NCI-H128 (cell line): ENCODE measurements at regions not wholly inside any gene's neighbourhood (a gene's known extent, or its start where the extent isn't known, plus 50 kb on each side); places are given as distances from the start of the nearest gene placed in this dataset.

Experiments
- DNase-seq: peaks from one replicate; lab custom pipeline; 2025; ENCODE audit not compliant: unreplicated experiment; lab: John Stamatoyannopoulos, UW

DNA sequence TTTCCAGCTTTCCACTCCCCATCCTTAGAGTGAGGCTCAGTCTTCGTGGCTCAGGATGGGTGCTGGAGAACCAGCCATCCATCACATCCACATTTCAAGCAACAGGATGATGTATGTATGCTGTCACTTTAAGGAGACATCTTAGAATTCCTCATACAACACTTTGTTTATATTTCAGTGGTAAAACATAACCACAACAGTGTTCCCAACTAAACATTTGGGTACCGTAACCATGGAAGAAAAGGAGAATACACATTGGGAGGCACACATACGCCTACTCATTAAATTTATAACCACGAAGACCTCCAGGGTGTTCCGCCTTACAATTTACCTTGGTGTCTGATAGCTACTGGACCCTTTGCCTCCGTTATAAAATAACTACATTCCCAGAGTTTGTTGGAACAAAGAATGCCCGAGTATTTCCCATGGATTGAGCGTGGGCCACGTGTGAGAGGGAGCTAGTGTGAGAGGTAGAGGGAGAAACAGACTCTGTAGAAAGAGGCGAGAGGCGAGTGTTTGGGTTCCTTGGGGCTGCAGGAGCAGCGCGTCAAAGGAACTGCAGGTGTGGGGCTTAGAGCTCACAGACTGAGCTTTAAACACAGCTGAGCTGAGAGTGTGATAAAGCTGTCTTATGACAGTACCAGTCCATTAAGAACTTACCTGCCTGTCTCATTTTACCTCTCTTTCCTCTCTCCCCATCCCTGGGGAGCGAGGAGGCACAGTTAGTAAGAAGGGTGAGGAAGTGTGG lies 111.5 kb upstream of the USP24 start:
- no peak for DNase-seq

DNA sequence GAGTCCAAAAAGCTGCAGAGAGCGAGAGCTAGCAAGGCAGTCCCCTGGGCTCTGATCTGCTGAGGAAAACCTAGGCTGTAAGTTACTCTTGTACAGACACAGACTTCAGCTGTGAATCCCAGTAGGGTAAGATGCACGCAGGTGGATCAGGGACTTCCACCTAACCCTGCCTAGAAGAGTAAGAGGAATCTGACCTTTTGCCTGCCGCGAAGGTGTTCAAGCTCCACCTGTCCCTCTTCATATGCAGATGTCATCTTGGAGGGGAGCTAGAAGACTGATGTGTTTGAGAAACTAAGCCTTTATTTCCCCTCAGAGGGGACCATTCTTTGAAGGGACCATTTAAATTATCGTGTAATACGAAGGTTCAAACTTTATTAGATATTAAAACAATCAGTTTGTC lies 108.6 kb upstream of the USP24 start:
- no peak for DNase-seq

DNA sequence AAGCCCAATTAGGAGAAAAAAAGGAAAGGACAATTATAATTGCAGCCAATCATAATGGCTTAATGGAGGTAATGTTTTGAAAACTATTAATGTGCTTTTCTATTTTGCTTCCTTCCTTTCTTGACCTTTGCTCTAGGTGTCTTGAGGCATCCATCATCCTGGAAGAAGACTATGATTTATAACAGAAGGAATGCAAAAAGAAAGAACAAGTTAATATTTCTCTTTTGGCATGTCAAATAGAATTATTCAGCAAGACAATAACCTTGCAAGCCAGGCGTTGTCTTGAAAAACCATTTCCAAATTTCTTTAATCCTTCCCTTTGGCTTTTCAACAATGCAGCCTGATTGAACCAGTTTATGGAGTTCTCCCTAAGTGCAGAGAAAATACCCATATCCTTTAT lies 107.7 kb upstream of the USP24 start:
- DNase-seq: no peak

DNA sequence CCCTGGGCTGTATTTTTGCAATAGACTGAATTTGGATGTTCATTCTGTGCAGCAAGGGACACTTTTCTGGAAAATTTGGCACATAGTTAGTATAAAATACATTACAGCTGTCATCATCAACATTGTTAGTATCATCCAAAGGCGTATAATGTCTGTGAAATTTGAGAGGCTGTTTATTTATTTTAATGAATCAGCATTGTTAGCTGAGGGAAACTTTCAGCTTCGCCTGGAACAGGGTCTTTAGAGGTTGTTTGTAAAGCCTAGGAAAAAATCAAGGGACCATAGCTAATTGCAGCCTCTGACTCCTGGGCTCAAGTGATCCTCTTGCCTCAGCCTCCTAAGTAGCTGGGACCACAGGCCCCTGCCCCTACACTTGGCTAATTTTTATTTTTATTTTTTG lies 106.8 kb upstream of the USP24 start:
- no peak for DNase-seq

DNA sequence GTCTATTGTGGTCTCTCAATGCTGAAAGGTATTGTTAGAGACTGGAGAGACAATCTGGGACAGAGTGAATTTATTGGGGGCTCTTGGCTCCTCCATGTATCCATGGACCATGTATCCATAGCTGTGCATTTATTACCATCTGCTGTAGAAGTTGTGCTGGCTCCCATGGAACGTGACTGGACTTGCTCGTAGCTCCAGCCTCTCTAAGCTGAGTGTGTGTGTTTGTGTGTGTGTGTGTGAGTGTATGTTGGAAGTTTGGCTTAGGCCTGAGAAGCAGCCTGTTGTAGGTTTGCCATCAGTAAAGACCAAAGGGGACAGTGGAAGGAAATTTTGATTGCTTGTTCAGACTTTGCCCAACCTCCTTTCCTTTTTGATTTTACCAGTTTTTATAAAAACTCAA lies 105.7 kb upstream of the USP24 start:
- no peak for DNase-seq

DNA sequence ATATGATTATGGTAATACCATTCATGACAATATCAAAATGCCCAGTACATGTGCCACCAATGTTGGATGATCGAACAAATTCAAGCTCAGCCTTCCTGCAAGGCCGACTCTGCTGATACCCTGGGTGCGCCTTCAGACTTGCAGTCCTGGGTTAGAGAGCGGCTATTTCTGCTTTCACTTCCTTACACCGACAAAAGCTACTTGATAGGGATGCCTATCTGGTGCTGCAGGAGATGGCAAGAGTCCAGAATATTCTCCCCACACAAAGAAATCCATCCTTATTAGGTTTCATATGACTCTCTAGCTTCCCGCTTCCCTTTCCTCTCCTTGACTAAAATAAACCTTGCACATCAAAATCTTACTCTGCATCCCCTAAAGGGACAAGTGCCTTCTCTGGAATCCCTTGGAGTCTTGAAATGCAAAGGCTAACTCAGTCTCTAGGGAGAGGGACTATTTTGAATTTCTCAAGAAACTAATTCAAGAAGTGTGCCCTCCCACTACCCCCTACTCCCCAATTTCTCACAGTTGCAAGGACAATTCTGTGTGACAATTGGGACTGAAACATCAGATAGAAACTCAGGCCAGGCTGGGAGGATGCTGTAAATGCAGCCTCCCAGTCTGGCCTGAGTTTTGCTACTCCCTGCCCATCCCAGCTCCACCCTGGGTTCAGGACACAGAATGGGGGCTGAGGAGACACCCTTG lies 103.1 kb upstream of the USP24 start:
- DNase-seq: no peak

DNA sequence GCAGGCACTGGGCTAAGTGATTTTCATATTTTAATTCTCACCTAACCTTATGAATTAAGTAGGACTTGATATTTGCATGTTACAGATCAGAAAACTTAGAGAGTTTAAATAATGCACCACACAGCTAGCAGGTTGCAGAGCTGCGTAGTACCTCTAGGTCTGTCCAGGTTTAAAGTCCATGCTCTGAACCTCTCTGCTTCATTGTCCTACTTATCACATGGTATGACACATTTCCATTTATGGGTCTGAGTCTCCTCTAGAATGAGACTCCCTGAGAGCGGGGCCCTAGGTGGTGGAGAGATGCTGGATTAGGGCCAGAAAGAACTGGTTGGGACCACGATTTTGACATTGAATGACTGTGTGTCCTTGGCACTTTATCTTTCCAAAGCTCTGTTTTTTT lies 102.5 kb upstream of the USP24 start:
- no peak for DNase-seq

DNA sequence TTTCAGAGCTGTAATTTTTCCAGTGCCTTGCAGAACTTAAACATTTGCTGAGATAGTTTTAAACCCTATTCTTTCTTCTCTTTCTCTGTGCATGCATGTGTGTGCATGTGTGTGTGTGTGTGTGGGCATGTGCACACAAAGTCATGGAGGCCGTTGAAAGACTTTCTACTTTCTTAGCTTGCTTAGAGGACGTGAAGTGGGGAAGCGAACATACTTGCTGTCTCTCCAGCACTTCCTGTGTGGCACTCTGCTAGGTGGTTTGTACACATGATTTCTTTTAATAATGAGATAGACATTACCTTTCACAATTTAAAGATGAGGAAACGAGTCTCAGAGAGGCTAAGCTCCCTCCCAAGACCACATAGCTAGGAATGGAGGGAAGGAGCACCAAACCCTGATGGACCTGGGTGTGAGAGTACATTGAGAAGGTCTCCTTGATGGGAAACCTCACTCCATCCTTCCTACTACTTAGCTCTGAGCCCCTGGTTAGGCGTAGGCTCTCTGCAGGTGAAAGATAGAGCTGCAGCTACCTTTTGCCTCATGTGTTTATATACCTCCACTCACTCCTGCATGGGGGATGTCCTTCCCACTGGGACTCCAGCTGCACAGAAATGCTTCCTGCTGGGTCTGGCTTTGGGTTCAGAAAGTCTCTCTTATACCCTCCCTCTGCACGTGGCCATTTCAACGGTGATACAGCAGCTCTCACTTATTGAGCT lies 101.9 kb upstream of the USP24 start:
- no peak for DNase-seq

DNA sequence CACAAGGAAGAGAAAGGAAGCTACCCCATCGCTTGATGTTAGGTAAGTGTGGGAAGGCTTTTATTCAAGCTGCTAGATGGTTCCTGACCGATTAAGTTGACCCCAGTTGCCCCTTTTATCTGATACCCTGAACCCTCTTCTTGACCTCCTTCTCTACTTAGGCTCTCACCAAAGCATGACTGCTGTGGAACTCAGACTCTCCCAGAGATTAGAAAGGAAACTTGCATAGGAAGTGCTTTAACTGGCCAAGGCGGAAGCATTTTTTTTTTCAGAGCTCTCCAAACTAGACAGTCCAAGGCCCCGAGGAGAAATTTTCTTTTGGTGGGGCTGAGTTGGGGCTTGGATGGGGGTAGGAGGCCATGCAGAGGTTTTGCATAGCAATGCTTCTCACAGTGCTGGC lies 101.3 kb upstream of the USP24 start:
- no peak for DNase-seq

DNA sequence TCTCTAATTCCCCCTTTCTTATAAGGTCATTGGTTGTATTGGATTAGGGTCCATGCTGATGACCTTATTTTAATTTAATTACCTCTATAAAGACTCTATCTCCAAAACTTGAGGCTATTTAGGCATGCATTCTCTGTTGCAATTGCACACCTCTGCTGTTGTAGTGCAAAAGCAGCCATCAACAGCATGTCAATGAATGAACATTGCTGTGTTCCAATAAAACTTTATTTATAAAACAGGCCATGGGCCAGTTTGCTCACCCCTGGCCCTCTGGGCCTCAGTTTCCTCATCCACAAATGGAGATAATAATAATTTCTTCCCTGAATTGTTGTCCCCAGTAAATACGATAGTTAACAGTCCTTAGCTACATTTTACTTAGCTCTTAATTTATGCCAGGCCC lies 100.4 kb upstream of the USP24 start:
- DNase-seq: no peak

DNA sequence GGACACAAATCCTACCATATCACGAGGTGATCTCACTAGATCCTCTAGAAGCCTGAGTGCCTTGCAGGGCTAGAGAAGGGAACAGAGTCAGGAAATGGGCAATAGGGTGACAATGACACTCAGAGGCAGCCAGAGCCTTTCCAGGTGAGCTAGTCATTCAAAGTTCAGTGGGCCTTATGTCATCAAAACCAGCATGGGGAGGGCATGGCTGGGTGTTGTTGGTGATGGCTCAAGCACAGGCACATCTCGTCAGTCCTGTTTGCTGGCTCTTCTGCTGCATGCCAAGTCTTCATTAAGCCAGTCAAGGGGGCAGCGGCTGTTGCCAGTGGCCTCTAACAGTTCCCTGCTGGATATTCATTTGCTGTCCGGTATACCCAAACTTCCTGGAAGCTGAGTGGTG lies 99.6 kb upstream of the USP24 start:
- no peak for DNase-seq

DNA sequence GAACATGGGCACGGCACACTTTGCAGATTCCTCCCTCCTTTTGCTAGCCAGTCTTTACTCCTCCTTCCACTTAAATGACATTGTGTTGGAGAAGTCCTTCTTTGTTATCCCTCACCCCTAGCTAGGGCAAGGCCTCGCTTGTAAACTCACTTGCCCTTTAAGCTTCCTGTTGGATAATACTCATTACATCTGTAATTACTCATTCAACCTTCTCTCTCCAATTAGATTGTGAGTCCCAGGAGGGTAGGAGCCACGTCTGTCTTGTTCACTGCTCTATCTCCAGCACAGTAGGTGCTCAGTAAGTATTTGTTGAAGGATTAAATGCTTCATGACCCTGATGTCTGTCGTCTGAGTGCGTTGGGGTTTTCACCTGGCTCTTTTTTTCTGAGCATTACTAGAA lies 98.7 kb upstream of the USP24 start:
- no peak for DNase-seq

DNA sequence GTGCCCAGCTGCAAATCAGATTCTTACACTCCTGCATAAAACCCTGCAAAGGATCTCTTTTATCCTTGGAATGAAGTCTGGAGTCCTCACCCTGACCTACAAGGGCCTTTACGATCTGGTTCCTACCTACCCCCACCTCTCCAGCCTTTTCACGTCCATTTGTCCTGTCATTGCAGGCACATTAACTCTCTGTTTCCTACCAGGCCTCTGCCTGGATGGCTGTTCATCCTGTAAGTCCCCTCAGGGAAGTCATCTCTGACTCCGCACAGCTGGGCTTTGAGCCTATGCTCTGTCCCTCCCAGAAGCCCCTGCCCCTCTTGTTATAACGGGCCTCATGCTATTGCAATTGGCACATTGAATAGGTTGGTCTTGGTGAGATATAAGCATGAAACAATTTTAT lies 96.8 kb upstream of the USP24 start:
- no peak for DNase-seq

DNA sequence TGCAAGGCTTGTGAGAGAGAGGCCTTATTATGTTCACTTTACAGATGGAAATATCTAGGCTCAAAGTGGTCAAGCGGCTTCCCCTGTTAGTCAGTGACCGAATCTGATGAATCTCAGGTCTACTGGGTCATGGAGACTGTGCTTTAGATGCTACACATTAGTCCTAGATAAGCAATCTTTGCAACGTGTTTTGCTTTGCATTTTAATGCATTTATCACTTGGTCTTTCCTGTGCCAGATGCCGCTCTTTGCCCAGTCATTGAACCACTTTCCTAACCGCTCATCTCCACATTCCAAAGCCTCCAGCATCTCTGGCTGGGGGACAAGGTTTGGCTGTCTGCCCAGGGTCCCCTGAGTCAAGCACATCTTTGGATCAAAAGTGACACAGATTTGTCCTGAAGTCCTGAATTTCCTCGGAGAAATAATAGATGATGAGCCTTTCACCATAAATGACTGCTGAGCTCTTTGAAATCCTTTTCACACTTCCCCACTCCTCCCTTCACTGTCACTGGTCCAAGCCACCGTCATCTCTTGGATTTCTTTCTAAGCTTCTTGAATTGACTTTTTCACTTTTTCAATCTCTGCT lies 96.0 kb upstream of the USP24 start:
- DNase-seq: no peak

DNA sequence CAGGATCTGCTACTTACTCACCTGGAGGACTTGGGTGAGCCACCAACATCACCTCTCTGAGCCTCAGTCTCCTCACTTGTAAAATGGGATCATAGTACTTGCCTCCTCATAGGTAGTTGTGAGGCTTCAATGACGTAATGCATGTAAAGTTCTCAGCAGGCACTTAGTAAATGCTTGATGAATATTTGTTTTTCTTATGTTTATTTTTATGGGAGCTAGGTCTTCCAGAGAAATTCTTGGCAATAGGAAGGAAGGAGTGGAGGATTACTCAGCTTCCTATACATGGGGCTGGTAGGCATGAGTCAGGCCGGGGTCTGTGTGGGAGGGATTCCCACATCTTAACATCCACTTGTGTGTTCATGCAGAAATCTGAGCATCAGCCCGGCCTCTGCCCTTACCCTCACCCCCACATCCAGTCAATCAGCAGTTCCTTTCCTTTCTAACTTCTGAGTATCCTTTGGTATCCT lies 95.4 kb upstream of the USP24 start:
- DNase-seq: no peak

DNA sequence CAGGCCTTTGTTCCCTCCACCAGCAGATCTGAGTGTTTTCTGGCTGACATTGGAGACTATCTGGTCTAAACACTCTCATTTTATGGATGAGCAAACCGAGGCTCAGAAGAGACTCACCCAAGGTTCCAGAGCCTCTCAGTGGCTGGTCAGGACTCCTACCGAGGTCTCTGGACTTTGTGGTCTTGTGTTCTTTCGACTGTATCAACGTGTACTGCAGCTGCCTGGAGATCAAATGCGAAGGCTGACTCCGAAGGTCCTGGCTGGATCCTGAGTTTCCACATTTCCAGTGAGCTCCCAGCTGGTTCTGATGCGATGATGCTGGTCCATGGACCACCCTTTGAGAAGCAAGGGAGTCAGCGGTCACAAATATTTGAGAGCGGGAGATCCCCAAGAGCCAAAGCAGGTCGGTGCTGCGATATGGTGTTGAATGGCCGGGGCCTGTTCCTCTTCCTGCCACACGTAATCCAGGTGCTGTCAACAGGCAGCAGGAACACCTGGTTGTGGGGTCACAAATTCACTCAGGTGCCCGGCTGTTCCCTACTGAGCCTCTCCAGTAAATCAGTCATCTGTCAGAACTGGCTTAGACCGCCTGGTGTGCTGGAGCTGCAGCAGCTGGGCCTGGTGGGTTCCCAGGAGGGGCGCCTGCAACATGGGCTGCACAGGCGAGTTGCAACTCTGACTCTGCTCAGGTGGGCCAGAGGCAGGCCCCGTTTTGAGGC lies 94.8 kb upstream of the USP24 start:
- no peak for DNase-seq

DNA sequence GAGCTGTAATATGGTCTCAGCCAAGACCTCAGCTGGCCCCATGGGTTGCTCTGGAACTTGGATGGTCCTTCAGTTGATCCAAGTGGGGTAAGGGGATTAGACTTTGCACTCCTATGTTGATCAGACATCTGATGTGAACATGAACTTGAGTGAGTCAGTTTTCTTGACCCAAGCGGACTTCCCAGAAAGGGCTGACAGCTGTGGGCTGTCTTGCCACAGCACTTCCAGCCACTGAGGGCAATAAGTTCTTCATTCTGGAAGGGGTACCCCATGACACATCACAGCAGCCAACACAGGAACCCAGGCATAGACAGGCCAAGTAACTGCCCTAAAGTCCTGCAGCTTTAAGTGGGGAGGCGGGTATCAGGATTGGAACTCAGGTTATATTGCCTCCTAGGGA lies 93.9 kb upstream of the USP24 start:
- no peak for DNase-seq

DNA sequence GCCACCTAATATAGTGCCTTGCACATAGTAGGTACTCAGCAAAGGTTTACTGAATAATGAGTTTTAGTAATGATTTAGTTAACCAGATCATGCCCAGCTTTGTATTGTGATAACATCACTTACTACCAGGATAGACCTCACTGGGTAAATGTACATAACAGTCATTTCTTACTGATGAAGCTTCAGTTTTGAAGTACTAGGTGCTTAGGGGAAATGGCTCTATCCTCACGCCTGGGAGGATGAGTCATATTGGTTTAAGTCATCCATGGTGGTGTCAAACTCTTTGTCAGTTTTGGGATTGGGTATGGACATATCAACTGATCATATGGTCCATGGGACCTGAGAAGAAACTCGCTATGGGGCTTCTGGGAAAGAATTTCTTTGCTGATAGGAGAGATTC lies 90.6 kb upstream of the USP24 start:
- no peak for DNase-seq

DNA sequence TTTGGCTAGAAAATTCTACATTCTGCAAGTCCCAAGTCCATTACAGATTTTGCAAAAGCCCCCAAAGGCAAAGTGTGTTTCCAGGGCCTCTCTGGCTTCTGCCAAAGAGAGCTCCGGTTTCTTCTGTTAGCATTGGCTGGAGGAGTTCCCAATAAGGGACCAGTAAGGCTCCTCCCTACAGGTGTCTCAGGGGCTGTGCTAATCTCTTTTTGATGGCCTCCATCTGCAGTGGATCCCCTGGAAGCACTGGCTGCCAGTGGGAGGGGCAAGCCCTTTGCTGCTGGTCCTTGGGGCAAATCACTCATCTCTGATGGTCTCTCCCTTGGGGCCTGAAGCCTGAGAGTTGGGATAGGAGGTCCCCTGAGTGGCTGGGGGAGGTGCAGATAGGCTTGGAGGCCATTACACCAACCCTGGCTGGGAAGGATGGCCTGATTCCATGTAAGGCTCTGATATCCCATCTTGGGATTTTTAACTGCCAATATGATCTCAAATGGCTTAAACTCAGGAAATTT lies 89.1 kb upstream of the USP24 start:
- no peak for DNase-seq

DNA sequence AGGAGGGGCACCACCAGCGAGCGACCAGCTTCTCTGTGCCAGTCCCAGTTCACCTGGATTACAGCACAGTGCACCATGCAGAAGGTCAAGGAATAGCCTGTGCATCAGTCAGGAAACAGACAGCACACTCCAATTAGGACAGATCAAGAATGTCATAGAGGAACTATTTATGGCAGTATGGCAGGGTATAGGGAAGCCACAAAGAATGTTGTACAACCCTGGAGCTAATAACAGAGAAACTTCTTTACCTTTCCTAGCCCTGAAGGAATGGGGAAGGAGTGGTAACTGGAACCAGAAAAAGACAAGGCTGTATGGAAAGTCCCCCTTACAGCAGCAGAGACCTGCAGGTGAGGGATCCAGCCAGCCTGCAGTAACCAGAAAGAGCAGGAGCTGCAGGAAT lies 87.8 kb upstream of the USP24 start:
- DNase-seq: no peak

DNA sequence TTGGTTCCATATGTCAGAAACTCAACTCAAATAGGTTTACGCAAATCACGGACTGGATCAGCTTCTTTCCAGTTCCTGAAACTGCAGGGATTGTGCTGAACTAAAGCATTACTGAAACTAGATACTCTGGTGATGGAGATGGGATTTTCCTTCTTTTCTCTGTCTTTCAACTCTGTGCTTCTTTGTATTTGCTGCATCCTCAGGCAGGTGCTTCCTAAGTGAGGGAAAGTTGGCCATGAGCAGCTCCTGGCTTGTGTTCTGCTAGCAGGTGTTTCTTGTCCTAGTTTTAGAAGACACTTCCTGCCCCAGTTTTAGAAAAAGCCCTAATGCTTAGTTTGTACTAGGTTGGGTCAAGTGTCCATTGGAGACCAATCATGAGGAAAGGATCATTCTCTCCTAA lies 86.7 kb upstream of the USP24 start:
- DNase-seq: no peak
